ENCODE measurements at regions not wholly inside any gene's neighbourhood (a gene's known extent, or its start where the extent isn't known, plus 50 kb on each side); places are given as distances from the start of the nearest gene placed in this dataset.
A peak's percentile ranks its signal among the peaks of the same experiment; 100 is the strongest.

GRCh38 chr1:244220410-244220809 lies 169.3 kb downstream of the ZBTB18 start:
- no TSS peak for BruUV-seq (replicated peaks)
- CTCF ChIA-PET, result no interaction called here
- intact Hi-C loops (cut with micrococcal nuclease; ENCODE audit: unreplicated experiment) (no loop called here), in situ Hi-C loops (cut with HindIII; ENCODE audit: low pct_unique_long_range_greater_than_20kb, low sequenced_read_pairs) (no loop called here)
- TF ChIP-seq REST (IDR thresholded peaks at IDR 0.05; ENCODE audit: insufficient read depth in 1 of 2, low read depth in 2 of 2, low read length in 1 of 2), result no peak
- no peak for TF ChIP-seq SIN3A (IDR thresholded peaks at IDR 0.05; ENCODE audit: borderline replicate concordance, insufficient read depth, low read depth, low read length)
- no peak for TF ChIP-seq POLR2AphosphoS5 (IDR thresholded peaks at IDR 0.05; ENCODE audit: low read depth, low read length)
- TF ChIP-seq CTCF (IDR thresholded peaks at IDR 0.05), result no peak
- TF ChIP-seq TCF7L2 (IDR thresholded peaks at IDR 0.05; ENCODE audit: low read depth, low read length), result no peak
- ATAC-seq (no peak), DNase-seq (ENCODE audit: low read depth, low spot score) (no peak)
- H3K36me3 ChIP-seq (ENCODE audit: control insufficient read depth, insufficient read depth, low read length), result no peaks in the 10 kb centered on the region
- H3K4me3 ChIP-seq (ENCODE audit: low read depth in 2 of 2, low read length in 2 of 2), result no peak overlapping the region
- POLR2A ChIA-PET, result no interaction called here
- no peaks in the 10 kb centered on the region for H3K9me3 ChIP-seq (ENCODE audit: control insufficient read depth, insufficient read depth, low read depth, low read length)
- no peaks in the 10 kb centered on the region for H3K27me3 ChIP-seq (ENCODE audit: control insufficient read depth, insufficient read depth, low read length)
- no peak overlapping the region for H3K27ac ChIP-seq (ENCODE audit: low read length)
- no peaks in the 10 kb centered on the region for H3K4me1 ChIP-seq (ENCODE audit: control insufficient read depth, insufficient read depth, low read length)

DNA sequence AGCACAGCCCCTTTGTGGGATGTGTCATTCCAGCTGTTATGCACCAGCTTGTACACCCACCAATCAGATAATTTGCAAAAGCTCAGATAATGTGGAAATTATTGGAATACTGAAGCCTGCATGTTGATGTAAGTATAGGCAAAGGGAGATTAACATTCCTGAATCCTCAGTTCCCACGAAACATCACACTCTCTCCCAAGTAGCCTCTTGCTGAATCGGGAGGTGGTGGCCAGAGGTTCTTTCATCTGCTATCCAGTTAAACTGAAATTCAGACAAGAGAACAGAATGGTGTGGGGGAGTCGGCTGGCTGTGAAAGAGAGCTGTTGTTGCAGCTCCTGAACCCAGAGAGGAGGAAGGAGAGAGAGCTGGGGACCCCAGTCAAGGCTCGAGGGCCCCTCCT lies 170.9 kb downstream of the ZBTB18 start:
- no peaks in the 10 kb centered on the region for H3K36me3 ChIP-seq (ENCODE audit: control insufficient read depth, insufficient read depth, low read length)
- no peaks in the 10 kb centered on the region for H3K27me3 ChIP-seq (ENCODE audit: control insufficient read depth, insufficient read depth, low read length)
- CTCF ChIA-PET, result no interaction called here
- no peak for TF ChIP-seq REST (IDR thresholded peaks at IDR 0.05; ENCODE audit: insufficient read depth in 1 of 2, low read depth in 2 of 2, low read length in 1 of 2)
- TF ChIP-seq TCF7L2 (IDR thresholded peaks at IDR 0.05; ENCODE audit: low read depth, low read length), result no peak
- TF ChIP-seq POLR2AphosphoS5 (IDR thresholded peaks at IDR 0.05; ENCODE audit: low read depth, low read length), result no peak
- TF ChIP-seq SIN3A (IDR thresholded peaks at IDR 0.05; ENCODE audit: borderline replicate concordance, insufficient read depth, low read depth, low read length), result no peak
- no peak for TF ChIP-seq CTCF (IDR thresholded peaks at IDR 0.05)
- intact Hi-C loops (cut with micrococcal nuclease; ENCODE audit: unreplicated experiment), result no loop called here
- POLR2A ChIA-PET, result no interaction called here
- H3K9me3 ChIP-seq (ENCODE audit: control insufficient read depth, insufficient read depth, low read depth, low read length), result no peaks in the 10 kb centered on the region
- H3K27ac ChIP-seq (ENCODE audit: low read length), result no peak overlapping the region
- DNase-seq (ENCODE audit: low read depth, low spot score), result no peak
- BruUV-seq (replicated peaks), result no TSS peak
- 0 out of 2 replicates have a peak, but pooled peaks have one; percentile 26 for ATAC-seq
- in situ Hi-C loops (cut with HindIII; ENCODE audit: low pct_unique_long_range_greater_than_20kb, low sequenced_read_pairs), result no loop called here
- H3K4me3 ChIP-seq (ENCODE audit: low read depth in 2 of 2, low read length in 2 of 2), result no peak overlapping the region
- no peaks in the 10 kb centered on the region for H3K4me1 ChIP-seq (ENCODE audit: control insufficient read depth, insufficient read depth, low read length)

All from Panc1 (cell line).